DOHH2 (cell line): ENCODE measurements at regions not wholly inside any gene's neighbourhood (a gene's known extent, or its start where the extent isn't known, plus 50 kb on each side); places are given as distances from the start of the nearest gene placed in this dataset.

Experiments
- H3F3A ChIP-seq: fragments of 200-600 bp; sonication (generic), shearing (Covaris generic); 2 replicates; pipeline ENCODE4 v1.6.0; 2016; ENCODE audit warnings: antibody characterized with exemption, mild to moderate bottlenecking; ENCODE audit not compliant: control insufficient read depth, insufficient read depth
- H3K27ac ChIP-seq: fragments of 200-600 bp; sonication (generic); 2 replicates; pipeline ENCODE4 v1.5.1; 2014; ENCODE audit warnings: low read depth, mild to moderate bottlenecking, low read length, moderate library complexity
- H3K27me3 ChIP-seq: fragments of 200-600 bp; sonication (generic); 2 replicates; pipeline ENCODE4 v1.6.1; 2014; ENCODE audit warnings: mild to moderate bottlenecking, low read length, mixed read lengths; ENCODE audit not compliant: control insufficient read depth
- H3K36me3 ChIP-seq: fragments of 200-600 bp; sonication (generic); 2 replicates; pipeline ENCODE4 v1.6.1; 2014; ENCODE audit warnings: mild to moderate bottlenecking, low read length, moderate library complexity, mixed read lengths; ENCODE audit not compliant: control insufficient read depth
- H3K4me1 ChIP-seq: fragments of 200-600 bp; sonication (generic); 2 replicates; pipeline ENCODE4 v1.6.1; 2014; ENCODE audit warnings: mild to moderate bottlenecking, low read length, mixed read lengths; ENCODE audit not compliant: control insufficient read depth
- H3K4me2 ChIP-seq: fragments of 200-600 bp; sonication (generic); 2 replicates; pipeline ENCODE4 v1.6.0; 2014; ENCODE audit warnings: mild to moderate bottlenecking, low read length, moderate library complexity
- H3K4me3 ChIP-seq: fragments of 200-600 bp; sonication (generic); 2 replicates; pipeline ENCODE4 v1.5.1; 2014; ENCODE audit warnings: mild to moderate bottlenecking, low read length, mixed read lengths
- H3K79me2 ChIP-seq: fragments of 200-600 bp; sonication (generic); 2 replicates; pipeline ENCODE4 v1.6.1; 2014; ENCODE audit warnings: mild to moderate bottlenecking, low read length, mixed read lengths; ENCODE audit not compliant: control insufficient read depth
- H3K9me2 ChIP-seq: fragments of 200-600 bp; sonication (generic); replicated peaks from 2 replicates; pipeline ENCODE4 v1.6.1; 2014; ENCODE audit warnings: mild to moderate bottlenecking, low read length, mixed read lengths; ENCODE audit not compliant: control insufficient read depth
- H3K9me3 ChIP-seq: fragments of 200-600 bp; sonication (generic); 2 replicates; pipeline ENCODE4 v1.6.1; 2014; ENCODE audit warnings: antibody characterized with exemption, low read length, mixed read lengths; ENCODE audit not compliant: control insufficient read depth, insufficient read depth
- H4K20me1 ChIP-seq: fragments of 200-600 bp; sonication (generic); 2 replicates; pipeline ENCODE4 v1.6.0; 2014; ENCODE audit warnings: low read depth, mild to moderate bottlenecking, antibody characterized with exemption, low read length, moderate library complexity; ENCODE audit not compliant: control insufficient read depth, insufficient read depth
- EZH2phosphoT487 ChIP-seq: fragments of 200-600 bp; sonication (generic); IDR thresholded peaks from 2 replicates; pipeline ENCODE4 v1.6.1; 2017; ENCODE audit warnings: borderline replicate concordance, mild to moderate bottlenecking, antibody characterized with exemption, low read length, moderate library complexity, mixed read lengths
- TF ChIP-seq, protein P1 (sequence below): fragments of 200-600 bp; sonication (generic); IDR thresholded peaks from one replicate; pipeline ENCODE4 v1.5.1; 2014; ENCODE audit warnings: antibody characterized with exemption, mild to moderate bottlenecking, low read depth, low read length; ENCODE audit not compliant: poor library complexity, severe bottlenecking

DNA sequence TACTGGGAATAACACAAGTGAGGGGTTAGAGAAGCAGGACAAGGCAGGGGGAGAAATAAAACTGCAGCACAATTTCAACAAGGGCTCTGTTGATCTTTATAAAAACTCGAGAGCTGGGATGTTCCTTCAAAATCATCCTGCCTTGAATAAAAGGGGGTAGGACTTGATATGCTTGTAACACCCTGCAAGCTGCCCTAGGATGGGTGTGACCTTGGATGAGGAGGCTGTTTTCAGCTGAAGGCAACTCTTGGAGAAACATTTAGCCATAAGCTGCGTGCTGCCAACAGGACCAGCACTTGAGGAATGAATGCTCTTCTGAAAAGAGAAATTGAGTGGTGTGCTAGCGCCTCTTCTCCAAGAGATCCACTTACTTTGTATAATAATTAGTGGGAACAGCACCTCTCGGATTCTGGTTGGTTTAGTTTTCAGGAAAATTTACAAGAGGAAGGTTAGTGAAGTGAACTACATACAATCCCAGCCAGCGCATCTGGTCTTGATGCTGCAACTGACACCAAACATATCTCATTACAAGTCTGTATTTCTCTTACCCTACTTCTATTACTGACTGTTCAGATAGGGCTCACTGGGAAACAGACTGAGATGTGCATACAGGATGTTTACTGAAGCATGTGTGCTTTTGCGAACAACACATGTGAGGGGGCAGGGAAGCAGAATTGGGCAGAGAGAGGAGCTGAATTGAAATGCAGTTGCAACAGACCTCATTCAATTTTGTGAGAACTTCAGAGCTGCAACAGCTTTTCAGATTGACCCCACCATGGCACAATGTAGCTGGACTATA is 643.0 kb upstream of the GOLIM4 start:
- Histone ChIP-seq H3K4me1 (no peaks in the 10 kb centered on the region), H3K36me3 (no peaks in the 10 kb centered on the region), H3K4me3 (no peak overlapping the region), H3K9me3 (no peaks in the 10 kb centered on the region), H3K79me2 (no peaks in the 10 kb centered on the region), H3K9me2 (no peaks in the 10 kb centered on the region), H3F3A (no peaks in the 10 kb centered on the region), H4K20me1 (no peaks in the 10 kb centered on the region), H3K27me3 (no peaks in the 10 kb centered on the region), H3K4me2 (no peak overlapping the region), H3K27ac (no peak overlapping the region)
- TF ChIP-seq, protein P1, sequence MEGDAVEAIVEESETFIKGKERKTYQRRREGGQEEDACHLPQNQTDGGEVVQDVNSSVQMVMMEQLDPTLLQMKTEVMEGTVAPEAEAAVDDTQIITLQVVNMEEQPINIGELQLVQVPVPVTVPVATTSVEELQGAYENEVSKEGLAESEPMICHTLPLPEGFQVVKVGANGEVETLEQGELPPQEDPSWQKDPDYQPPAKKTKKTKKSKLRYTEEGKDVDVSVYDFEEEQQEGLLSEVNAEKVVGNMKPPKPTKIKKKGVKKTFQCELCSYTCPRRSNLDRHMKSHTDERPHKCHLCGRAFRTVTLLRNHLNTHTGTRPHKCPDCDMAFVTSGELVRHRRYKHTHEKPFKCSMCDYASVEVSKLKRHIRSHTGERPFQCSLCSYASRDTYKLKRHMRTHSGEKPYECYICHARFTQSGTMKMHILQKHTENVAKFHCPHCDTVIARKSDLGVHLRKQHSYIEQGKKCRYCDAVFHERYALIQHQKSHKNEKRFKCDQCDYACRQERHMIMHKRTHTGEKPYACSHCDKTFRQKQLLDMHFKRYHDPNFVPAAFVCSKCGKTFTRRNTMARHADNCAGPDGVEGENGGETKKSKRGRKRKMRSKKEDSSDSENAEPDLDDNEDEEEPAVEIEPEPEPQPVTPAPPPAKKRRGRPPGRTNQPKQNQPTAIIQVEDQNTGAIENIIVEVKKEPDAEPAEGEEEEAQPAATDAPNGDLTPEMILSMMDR = no peak
- TF ChIP-seq EZH2phosphoT487 = no peak

DNA sequence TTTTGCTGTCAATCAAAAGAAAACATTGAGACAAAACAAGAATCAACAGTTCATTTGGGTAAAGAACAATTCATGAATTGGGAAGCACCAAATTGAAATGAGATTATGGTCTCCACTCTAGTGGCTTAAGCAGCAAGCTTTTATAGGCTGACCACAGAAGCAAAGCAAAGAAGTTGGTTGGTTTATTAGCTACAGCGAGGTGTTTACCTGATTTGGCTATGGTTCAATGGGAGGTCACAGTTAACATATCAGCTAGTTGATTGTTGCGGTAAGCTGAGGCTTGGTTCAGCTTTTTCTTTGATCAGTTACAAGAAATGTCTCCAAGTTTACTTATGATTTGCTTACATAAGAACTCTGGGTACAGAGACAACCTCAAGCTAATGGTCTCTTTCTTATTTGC is 640.5 kb upstream of the GOLIM4 start:
- Histone ChIP-seq H3K27ac (no peak overlapping the region), H3K4me3 (no peak overlapping the region), H3K4me1 (no peaks in the 10 kb centered on the region), H4K20me1 (no peaks in the 10 kb centered on the region), H3K9me3 (no peaks in the 10 kb centered on the region), H3K9me2 (no peaks in the 10 kb centered on the region), H3K36me3 (no peaks in the 10 kb centered on the region), H3K27me3 (no peaks in the 10 kb centered on the region), H3K4me2 (no peak overlapping the region), H3F3A (no peaks in the 10 kb centered on the region), H3K79me2 (no peaks in the 10 kb centered on the region)
- TF ChIP-seq, protein P1 = no peak
- TF ChIP-seq EZH2phosphoT487 = no peak

DNA sequence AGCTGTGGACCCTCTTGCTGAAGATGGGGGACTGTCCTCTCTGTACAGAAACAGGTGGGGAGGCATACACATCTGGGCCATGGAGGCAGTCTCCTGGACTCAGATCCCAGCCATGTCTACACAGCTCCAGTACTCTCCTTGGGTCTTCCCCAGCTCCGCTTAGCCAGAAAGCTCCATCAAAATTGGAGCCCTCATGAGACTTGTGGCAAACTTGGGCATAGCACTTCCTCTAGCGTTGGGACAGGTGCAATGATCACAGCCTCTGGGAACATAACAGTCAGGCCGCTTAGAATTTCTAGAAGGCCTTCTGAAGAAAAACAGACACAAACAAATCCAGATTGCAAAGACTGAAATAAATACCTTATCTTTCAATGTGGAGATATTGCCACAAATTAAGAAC is 634.3 kb upstream of the GOLIM4 start:
- no peak for TF ChIP-seq EZH2phosphoT487
- TF ChIP-seq, protein P1 = no peak
- Histone ChIP-seq H3K27ac (no peak overlapping the region), H3K9me2 (no peaks in the 10 kb centered on the region)

More for the DNA sequence above, 634.3 kb upstream of the GOLIM4 start:
- Histone ChIP-seq H3K4me1 (no peaks in the 10 kb centered on the region), H3F3A (no peaks in the 10 kb centered on the region), H3K4me2 (no peak overlapping the region), H3K27me3 (no peaks in the 10 kb centered on the region), H3K9me3 (no peaks in the 10 kb centered on the region), H3K36me3 (no peaks in the 10 kb centered on the region), H4K20me1 (no peaks in the 10 kb centered on the region), H3K79me2 (no peaks in the 10 kb centered on the region), H3K4me3 (no peak overlapping the region)
